T-helper 2 cell (primary cell): ENCODE measurements at regions not wholly inside any gene's neighbourhood (a gene's known extent, or its start where the extent isn't known, plus 50 kb on each side); places are given as distances from the start of the nearest gene placed in this dataset.
"Not testable (repeated sequence)": the region's sequence is repeated elsewhere in the genome, so short reads cannot be mapped to it uniquely, and the experiment has no call there.

Experiments used
- DNase-seq, 5 experiments: peaks; one replicate each; pipeline versions ENCODE4 v3.0.0 to v3.0.0-alpha.2; 2012 to 2022

DNA sequence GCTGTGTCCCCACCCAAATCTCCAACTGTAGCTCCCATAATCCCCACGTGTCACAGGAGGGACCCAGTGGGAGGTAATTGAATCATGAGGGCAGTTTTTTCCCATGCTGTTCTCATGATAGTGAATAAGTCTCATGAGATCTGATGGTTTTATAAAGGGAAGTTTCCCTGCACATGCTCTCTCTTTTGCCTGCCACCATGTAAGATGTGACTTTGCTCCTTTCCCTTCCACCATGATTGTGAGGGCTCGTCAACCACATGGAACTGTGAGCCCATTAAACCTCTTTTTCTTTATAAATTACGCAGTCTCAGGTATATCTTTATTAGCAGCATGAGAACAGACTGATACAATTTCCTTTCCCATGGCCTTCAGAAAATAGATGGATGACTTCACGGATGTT is 76.8 kb upstream of the ATP8B1 start:
- not testable (repeated sequence) for DNase-seq

DNA sequence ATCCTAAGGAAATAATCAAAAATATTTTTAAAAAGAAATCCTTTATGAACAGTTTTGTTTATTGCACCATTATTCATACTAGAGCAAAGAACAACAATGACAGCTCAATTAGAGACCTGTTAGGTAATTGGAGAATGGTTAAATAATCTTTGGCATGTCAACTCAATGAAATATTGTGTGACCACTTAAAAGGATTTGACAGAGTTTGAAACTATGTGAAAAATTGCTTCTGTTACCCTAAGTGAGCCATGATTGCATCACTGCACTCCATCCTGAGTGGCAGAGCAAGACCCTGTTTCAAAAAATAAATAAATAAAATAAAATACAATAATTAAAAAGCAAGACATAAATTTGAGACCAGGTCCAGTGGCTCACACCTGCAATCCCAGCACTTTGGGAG is 66.1 kb upstream of the ATP8B1 start:
- no peak for DNase-seq

DNA sequence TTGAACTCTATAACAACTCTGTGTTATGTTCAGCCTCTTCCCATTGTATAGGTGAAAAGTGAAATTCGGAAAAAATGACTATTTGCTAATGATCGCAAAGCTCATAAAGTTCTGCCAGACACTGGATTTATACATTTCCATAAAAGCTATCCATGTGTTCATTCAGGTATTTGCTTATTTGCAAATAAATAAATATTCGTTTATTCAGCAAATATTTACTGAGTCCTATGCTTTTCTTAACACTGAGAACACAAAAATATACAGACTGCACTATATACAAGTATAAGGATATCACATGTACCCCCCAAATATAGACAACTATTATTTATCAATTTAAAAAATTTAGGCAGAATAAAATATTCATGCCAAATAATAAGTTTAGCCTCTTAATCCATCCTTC is 63.2 kb upstream of the ATP8B1 start:
- DNase-seq: no peak

DNA sequence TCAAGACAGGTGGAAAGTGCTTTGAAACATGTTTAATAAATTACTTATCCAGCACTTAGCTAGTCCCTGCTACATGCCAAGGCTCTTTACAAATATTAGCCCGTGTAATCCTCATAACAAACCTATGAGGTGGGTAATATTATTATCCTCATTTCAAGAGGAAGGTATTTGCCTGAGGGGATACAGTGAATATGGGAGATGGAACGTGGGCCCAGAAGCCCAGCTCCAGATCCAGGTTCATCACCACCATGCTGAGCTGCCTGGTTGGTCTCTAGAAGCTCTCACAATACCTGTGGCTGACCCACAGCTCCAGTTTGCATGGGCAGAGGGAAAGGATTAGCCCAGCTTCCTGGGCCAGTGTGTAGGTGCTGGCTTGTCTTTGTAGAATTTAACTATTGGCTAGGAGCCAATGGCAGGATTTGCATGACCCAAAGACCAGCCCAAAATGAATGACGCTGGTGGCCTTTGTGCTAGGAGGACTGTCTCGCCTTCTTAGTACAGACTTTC is 61.6 kb upstream of the ATP8B1 start:
- DNase-seq: no peak

DNA sequence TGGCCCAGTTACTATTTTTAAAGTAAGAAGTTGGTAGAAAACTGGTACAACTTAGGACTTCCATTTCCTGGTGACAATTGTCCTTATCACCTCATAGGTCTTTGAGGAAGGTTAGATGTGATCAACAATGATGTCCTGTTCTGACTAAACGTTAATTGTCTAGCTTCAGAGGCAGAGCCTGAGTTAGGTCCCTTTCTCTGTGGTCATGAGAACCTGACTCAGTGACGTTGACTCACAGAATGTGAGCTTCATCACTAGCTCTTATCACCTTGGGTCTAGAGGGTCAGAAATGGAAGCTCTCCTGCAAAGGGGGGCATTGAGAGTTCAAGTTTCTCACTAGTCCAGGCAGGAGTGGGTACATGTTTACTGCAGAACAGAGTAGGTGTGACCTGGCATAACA is 60.6 kb upstream of the ATP8B1 start:
- DNase-seq: no peak

DNA sequence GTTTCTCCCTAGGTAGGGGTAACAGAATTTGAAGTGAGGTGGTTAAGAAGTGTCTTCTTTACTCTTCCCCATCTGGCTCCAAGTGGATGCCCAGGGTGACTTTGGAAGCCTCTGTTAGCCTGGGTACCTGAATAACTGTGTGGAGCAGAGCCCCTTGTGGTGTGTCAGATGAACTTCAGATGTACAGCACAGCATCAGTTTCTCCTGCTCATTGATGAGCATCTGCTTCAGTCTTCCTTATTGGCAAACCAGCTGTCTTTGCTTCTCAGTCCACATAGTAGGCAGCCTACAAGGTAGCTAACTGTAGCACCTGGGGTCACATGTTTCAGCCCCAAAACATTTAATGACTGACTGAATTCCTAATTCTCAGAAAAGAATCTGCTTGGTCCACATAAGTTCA is 56.2 kb upstream of the ATP8B1 start:
- peak in 1 of 5 experiments; percentile 24 for DNase-seq

DNA sequence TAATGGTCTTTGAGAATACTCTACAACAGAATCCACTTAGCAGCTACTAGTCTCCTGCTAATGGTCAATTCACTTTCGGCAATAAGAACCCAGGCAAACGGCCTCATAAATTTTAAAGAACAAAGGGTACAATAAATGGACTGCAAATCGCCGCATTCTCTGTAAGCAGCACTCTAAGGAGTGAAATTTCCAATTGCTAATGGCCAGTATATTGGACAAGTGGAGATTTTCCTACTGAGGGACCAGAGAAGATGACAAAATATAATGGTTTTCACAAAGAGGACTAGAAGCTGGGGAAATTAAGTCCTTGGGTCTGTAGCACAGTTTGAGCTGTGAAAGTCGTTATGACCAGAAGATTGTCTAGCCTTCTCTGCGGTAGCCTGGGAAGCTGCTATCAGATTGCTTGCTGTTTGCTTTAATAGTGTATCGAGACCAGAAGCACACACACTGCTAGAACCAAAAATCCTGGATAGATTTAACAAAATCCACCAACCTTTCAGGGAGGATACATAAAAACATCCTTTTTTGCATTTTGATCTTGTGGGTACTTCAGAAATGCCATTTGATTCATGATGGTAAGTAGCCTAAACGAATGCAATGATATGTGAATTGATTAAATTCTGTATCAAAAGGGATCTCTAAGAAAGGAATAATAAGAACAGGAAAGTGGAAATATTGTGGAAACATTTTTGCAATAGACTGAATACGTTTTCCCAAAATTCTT is 53.6 kb upstream of the ATP8B1 start:
- DNase-seq: no peak

DNA sequence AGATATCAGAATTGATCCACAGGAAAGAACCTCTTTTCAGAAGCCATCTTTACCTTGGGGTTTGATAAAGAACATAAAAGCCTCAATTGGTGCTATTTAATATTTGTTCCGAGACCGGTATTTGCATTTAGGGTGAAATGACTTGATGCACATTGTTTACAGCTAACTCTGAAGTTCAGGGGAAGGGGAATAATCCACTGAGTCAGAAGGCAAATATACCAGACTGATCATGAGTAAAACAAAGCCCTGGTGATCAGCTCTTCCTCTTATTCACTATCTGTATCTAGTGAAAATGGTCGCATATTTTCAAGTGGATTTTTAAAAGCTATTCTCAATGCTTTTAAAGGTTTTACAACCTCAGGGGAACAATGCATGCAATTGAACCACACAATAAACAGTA is 53.0 kb upstream of the ATP8B1 start:
- DNase-seq: no peak

DNA sequence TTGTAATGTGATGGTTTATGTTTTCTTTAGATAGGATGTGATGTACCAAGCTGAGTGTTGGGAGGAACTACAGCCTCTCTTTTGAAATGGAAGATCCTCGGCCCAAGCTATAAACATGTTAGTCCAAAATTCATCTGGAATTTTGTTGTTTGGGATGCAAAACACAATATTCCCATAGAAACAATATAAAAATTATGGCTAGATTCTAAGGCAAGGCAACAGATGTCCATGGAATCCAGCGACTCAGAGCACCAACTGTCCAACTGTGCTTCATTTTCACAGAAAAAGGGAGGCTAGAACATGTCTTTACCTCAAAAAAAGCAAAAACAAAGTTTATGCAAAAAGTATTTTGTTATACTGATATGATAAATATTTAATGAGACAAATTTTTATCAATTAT is 52.4 kb upstream of the ATP8B1 start:
- DNase-seq: no peak

DNA sequence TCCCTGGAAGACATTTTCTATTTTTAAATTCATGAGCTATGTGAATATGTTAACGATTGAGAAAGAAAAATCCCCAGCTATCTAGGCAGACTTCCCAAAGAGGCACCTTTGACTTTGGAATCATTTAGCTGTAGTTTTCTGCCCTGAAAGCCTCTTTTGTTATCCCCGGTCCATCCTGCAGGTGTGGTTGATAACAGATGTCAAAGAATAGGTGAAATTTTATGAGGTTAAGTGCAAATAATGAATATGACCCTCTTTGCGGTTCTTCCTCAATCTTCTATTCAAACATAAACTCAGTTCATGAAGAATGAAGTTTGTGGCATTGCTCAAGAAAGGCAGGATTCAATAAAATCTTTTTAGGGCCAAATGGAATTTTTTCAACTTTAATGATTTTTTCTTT is 51.6 kb upstream of the ATP8B1 start:
- no peak for DNase-seq

DNA sequence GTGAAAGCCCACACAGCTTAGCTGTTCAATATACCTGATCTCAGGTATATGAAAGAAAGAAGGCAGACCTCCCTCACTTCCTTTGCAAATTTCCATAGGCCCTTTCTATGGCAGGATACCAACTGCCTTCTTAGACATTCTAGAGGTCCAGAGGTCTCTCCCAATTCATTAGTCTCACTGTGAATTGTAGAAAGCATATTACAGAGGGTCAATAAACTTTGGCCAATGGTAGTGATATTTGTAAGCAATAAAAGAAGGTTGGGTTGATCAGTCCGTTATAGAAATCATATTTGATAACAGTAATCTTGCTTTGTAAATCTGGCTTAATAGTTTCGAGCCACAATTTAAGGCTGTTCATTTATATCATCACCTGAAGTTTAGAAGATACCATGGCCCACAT is 50.7 kb upstream of the ATP8B1 start:
- DNase-seq: no peak

DNA sequence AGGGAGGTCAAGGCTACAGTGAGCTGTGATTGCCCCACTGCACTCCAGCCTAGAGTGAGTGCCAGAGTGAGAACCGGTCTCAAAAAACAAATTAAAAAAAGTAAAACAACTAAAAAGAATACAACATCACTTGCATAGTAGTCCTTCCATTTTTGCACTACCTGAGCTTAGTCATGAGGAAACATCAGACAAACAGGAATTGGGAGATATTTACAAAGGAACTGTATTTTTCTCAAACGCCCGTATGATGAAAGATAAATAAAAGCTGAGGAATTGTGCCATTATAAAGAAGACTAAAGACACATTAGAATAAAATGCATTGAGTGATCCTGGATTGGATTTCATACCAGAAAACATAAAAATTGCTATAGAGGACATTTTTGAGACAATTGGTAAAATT is 50.0 kb upstream of the ATP8B1 start:
- no peak for DNase-seq
